Thyroid gland (tissue), 4 donors: ENCODE measurements at regions not wholly inside any gene's neighbourhood (a gene's known extent, or its start where the extent isn't known, plus 50 kb on each side); places are given as distances from the start of the nearest gene placed in this dataset.

Source experiments
- DNase-seq, 2 donors: peaks; one replicate each; pipeline ENCODE4 v3.0.0-alpha.2; 2019
- H3K27ac ChIP-seq, 3 donors: fragments of 200-600 bp; sonication (generic); 1 replicate in 2 of 3; 2 replicates in 1 of 3; pipeline ENCODE4 v1.5.1; 2016 to 2019; ENCODE audit warnings: mild to moderate bottlenecking in 1 of 3, moderate library complexity in 1 of 3
- H3K27me3 ChIP-seq: fragments of 200-600 bp; sonication (generic); one replicate; pipeline ENCODE4 v1.5.1; 2019
- H3K36me3 ChIP-seq, 2 donors: fragments of 200-600 bp; sonication (generic); one replicate each; pipeline ENCODE4 v1.5.1; 2016 to 2019
- H3K4me1 ChIP-seq, 2 donors: fragments of 200-600 bp; sonication (generic); one replicate each; pipeline ENCODE4 v1.5.1; 2017 to 2019
- H3K4me3 ChIP-seq, 3 donors: fragments of 200-600 bp; sonication (generic); replicated peaks in 1 of 3; 1 replicate in 2 of 3; 2 replicates in 1 of 3; pipeline ENCODE4 v1.5.1; 2016; ENCODE audit warnings: mild to moderate bottlenecking in 1 of 3
- H3K9me3 ChIP-seq: fragments of 200-600 bp; sonication (generic); one replicate; pipeline ENCODE4 v1.5.1; 2017
- CTCF ChIP-seq, 6 experiments: fragments of 200-600 bp in 3 of 6; fragments of 450-650 bp in 3 of 6; sonication (generic) in 3 of 6; IDR thresholded peaks; one replicate each; pipeline ENCODE4 v1.5.1; 2016 to 2019; ENCODE audit warnings: antibody characterized with exemption in 6 of 6, mild to moderate bottlenecking in 2 of 6, inconsistent platforms in 1 of 6, moderate library complexity in 1 of 6
- POLR2A ChIP-seq, 2 donors: fragments of 450-650 bp; IDR thresholded peaks; one replicate each; pipeline ENCODE4 v1.6.1; 2017; ENCODE audit warnings: antibody characterized with exemption in 2 of 2, mild to moderate bottlenecking in 2 of 2, moderate library complexity in 1 of 2
- WGBS, 2 donors: methylation state at CpG; one replicate each; pipeline ENCODE4 v1.1.5; 2017; 5-methylcytosine and 5-hydroxymethylcytosine counted together
- intact Hi-C: fragments of 100-400 bp; cut with DNase I; formaldehyde crosslinking; loops from one replicate; pipeline ENCODE4 v1.15.1; 2023

DNA sequence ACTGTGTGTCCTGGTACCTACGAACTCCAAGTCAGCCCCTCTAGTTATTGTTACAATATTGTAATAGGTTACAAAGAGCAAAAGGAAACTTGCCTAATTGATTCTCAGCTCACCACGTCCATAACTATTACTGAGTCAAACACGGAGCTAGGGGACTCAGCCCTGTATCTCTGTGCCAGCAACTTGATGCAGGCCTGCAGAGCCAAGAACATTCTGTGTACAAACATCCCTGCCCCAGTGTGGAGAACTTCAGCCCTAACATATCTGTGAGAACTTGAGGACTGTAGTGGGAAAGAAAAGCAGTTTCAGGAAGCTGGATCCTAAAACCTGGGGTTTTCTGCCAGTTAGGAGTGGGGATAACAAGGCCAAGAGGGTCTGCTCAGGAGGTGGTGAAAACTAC lies 114.9 kb upstream of the PRSS58 start:
- peak overlapping the region in 2 of 3 donors; percentile 58 to 67 for H3K27ac ChIP-seq

DNA sequence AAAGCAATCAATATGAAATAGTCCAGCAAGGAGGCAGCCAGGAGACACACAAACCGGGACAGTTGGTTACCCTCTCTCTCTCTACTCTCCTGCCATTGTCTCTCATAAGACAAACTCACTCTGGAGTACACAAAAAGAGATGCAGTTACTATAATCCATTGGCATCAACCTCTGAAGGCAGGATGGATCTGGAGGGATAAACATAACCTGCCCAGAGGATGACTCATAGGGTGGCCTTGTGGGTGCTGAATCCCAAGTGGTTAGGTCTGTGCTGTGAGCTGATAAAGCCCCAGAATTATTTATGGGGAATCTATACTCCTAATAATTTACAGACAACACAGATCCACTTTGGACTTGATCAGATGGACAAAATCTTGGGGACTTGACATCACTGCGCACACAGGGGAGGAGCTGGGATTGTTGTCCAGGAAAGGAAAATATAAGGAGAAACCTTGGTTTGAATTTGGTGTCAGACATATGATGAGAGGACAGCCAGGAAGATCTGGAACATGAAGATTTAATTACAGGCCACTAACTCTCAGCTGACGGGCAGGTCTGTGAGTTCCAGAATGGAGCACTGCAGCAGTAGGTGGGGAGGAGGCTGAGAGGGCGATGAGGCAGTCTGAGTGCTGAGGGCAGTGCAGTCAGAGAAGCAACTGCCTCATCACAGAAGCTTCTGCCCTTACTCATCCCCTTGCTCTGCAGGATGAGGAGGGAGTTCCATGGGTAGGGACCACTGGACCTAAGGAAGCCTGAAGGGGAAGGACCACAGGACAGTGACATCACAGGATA lies 113.9 kb upstream of the PRSS58 start:
- TF ChIP-seq POLR2A (IDR thresholded peaks at IDR 0.05) (no peak), CTCF (IDR thresholded peaks at IDR 0.05) (no peak)
- Histone ChIP-seq H3K27ac (no peak overlapping the region), H3K9me3 (no peaks in the 10 kb centered on the region), H3K36me3 (no peaks in the 10 kb centered on the region), H3K4me3 (no peak overlapping the region), H3K4me1 (peaks cover 11 to 35% of the 10 kb centered on the region in 2 donors), H3K27me3 (no peaks in the 10 kb centered on the region)
- intact Hi-C loops = no loop called here
- no peak for DNase-seq
- 96 to 97% methylated on average over 4 of the region's 4 CpGs for WGBS, 2 donors

More for the DNA sequence above, 114.9 kb upstream of the PRSS58 start:
- Histone ChIP-seq H3K27me3 (no peaks in the 10 kb centered on the region), H3K9me3 (no peaks in the 10 kb centered on the region), H3K36me3 (no peaks in the 10 kb centered on the region), H3K4me3 (no peak overlapping the region), H3K4me1 (peaks cover 11 to 35% of the 10 kb centered on the region in 2 donors)
- DNase-seq = no peak
- 71 to 79% methylated on average over 3 of the region's 3 CpGs for WGBS, 2 donors
- intact Hi-C loops = no loop called here
- no peak for TF ChIP-seq CTCF (IDR thresholded peaks at IDR 0.05)
- TF ChIP-seq POLR2A (IDR thresholded peaks at IDR 0.05) = no peak

- intact Hi-C loops = no loop called here
- no peaks in the 10 kb centered on the region for H3K9me3 ChIP-seq
- 91 to 97% methylated on average over 2 of the region's 2 CpGs for WGBS, 2 donors
Observed at GRCh38 chr7:142365410-142365842, 107.6 kb upstream of the PRSS58 start.

DNA sequence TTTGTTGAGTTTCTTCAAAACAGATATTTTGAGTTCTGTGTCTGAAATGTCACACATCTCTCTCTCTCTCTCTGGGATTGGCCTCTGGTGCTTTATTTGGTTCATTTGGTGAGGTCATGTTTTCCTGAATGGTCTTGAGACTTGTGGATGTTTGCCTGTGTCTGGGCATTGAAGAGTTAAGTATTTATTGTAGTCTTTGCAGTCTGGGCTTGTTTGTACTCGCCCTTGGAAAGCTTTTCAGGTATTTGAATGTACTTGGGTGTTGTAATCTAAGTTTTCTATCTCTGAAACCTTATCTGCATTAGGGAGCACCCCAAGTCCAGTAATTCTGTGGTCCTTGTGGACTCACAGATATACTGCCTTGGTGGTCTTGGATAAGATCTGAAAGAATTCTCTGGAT lies 106.7 kb upstream of the PRSS58 start:
- Histone ChIP-seq H3K27ac (peak overlapping the region in 1 of 3 donors; percentile 12), H3K4me3 (no peak overlapping the region), H3K27me3 (no peaks in the 10 kb centered on the region), H3K4me1 (peaks cover 10 to 13% of the 10 kb centered on the region in 2 donors), H3K9me3 (no peaks in the 10 kb centered on the region), H3K36me3 (no peaks in the 10 kb centered on the region)
- no peak for DNase-seq
- 16 to 21% methylated on average over 1 of the region's 1 CpG for WGBS, 2 donors
- intact Hi-C loops = no loop called here
- TF ChIP-seq CTCF (IDR thresholded peaks at IDR 0.05) (no peak), POLR2A (IDR thresholded peaks at IDR 0.05) (no peak)

More at GRCh38 chr7:142365410-142365842, 107.6 kb upstream of the PRSS58 start:
- no peak for TF ChIP-seq CTCF (IDR thresholded peaks at IDR 0.05)
- TF ChIP-seq POLR2A (IDR thresholded peaks at IDR 0.05) = no peak
- no peak overlapping the region for H3K4me3 ChIP-seq
- H3K36me3 ChIP-seq = no peaks in the 10 kb centered on the region
- H3K4me1 ChIP-seq = peaks cover 10 to 13% of the 10 kb centered on the region in 2 donors
- no peak for DNase-seq
- no peaks in the 10 kb centered on the region for H3K27me3 ChIP-seq
- peak overlapping the region in 1 of 3 donors; percentile 12 for H3K27ac ChIP-seq

DNA sequence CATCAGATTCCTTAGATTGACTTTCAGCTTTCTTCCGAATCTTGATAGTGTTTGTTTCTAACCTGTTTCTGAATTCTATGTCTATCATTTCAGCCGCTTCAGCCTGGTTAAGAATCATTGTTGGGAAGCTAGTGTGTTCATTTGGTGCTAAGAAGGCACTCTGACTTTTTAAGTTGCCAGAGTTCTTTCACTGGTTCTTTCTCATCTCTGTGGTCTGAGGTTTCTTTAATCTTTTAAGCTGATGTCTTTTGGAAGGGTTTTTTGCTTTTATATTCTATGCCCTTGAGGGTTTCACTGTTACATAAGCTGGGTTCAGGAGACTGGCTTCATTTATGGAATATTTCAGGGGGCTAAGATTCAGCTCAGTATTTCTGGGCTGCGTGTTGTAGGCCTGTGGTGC lies 104.5 kb upstream of the PRSS58 start:
- no peak for DNase-seq
- no peak overlapping the region for H3K27ac ChIP-seq
- no peaks in the 10 kb centered on the region for H3K27me3 ChIP-seq
- no peak overlapping the region for H3K4me3 ChIP-seq
- H3K36me3 ChIP-seq = no peaks in the 10 kb centered on the region
- TF ChIP-seq POLR2A (IDR thresholded peaks at IDR 0.05) = no peak
- no peak for TF ChIP-seq CTCF (IDR thresholded peaks at IDR 0.05)
- 85 to 92% methylated on average over 3 of the region's 3 CpGs for WGBS, 2 donors
- intact Hi-C loops = no loop called here
- H3K9me3 ChIP-seq = no peaks in the 10 kb centered on the region
- H3K4me1 ChIP-seq = peaks cover 10 to 16% of the 10 kb centered on the region in 2 donors
